ENCODE measurements at regions not wholly inside any gene's neighbourhood (a gene's known extent, or its start where the extent isn't known, plus 50 kb on each side); places are given as distances from the start of the nearest gene placed in this dataset.

GRCh38 chr7:8325067-8325466 lies 63.1 kb upstream of the ICA1 start:
- POLR2A ChIA-PET = no interaction called here
- no peaks in the 10 kb centered on the region for H3K27me3 ChIP-seq (ENCODE audit: insufficient read depth)
- DNase-seq = no peak

More at GRCh38 chr7:8325067-8325466, 63.1 kb upstream of the ICA1 start:
- Histone ChIP-seq H3K27ac (ENCODE audit: low read depth in 2 of 2, low read length in 1 of 2) (peak overlapping the region in 1 of 2 experiments; percentile 96; a peak in 1 of 4 replicates), H4K20me1 (ENCODE audit: insufficient read depth) (no peaks in the 10 kb centered on the region), H2AFZ (ENCODE audit: low read depth) (no peak overlapping the region), H3K36me3 (replicated peaks in 1 of 2; ENCODE audit: control insufficient read depth in 1 of 2, insufficient read depth in 2 of 2, low read length in 1 of 2) (no peaks in the 10 kb centered on the region), H3F3A (replicated peaks; ENCODE audit: insufficient read depth) (no peaks in the 10 kb centered on the region), H3K79me2 (ENCODE audit: insufficient read depth) (no peaks in the 10 kb centered on the region), H3K4me3 (ENCODE audit: low read depth in 2 of 2, low read length in 1 of 2) (no peak overlapping the region), H3K9me2 (no peaks in the 10 kb centered on the region), H3K4me1 (ENCODE audit: control insufficient read depth in 1 of 2, insufficient read depth in 2 of 2, low read depth in 1 of 2, low read length in 1 of 2) (peaks cover 0 to 29% of the 10 kb centered on the region in 2 experiments; a peak in 2 of 4 replicates), H3K4me2 (no peak overlapping the region), H3K9ac (no peak overlapping the region), H3K9me3 (no peaks in the 10 kb centered on the region)
- WGBS (ENCODE audit: low lambda C conversion rate) = 48% methylated on average over 1 of the region's 1 CpG
- CTCF ChIA-PET = interaction anchor here (0.9 kb wide), 2 partner anchors 11 to 29 kb away, joined by 3 read pairs; no protein-coding TSS in a partner anchor
- TF ChIP-seq CTCF (IDR thresholded peaks at IDR 0.05) (no peak), NFIC (IDR thresholded peaks at IDR 0.05; ENCODE audit: borderline replicate concordance) (no peak), CHD2 (IDR thresholded peaks at IDR 0.05; ENCODE audit: low read length, partially characterized antibody) (no peak), POLR2AphosphoS5 (IDR thresholded peaks at IDR 0.05; ENCODE audit: low read depth, low read length) (no peak), TEAD4 (IDR thresholded peaks at IDR 0.05; ENCODE audit: borderline replicate concordance, insufficient read depth) (no peak), USF2 (IDR thresholded peaks at IDR 0.05; ENCODE audit: borderline replicate concordance, low read depth, low read length) (no peak), MXI1 (IDR thresholded peaks at IDR 0.05; ENCODE audit: low read depth, low read length) (no peak), SIN3A (IDR thresholded peaks at IDR 0.05; ENCODE audit: borderline replicate concordance, low read depth, low read length) (no peak), PBX3 (IDR thresholded peaks at IDR 0.05) (no peak), MEF2A (IDR thresholded peaks at IDR 0.05; ENCODE audit: borderline replicate concordance, low read depth) (no peak), YY1 (IDR thresholded peaks at IDR 0.05; ENCODE audit: low read depth) (no peak), MAX (IDR thresholded peaks at IDR 0.05; ENCODE audit: low read depth) (no peak), RAD21 (IDR thresholded peaks at IDR 0.05; ENCODE audit: low read length) (no peak)
